HUES6 (cell line): ENCODE measurements at regions not wholly inside any gene's neighbourhood (a gene's known extent, or its start where the extent isn't known, plus 50 kb on each side); places are given as distances from the start of the nearest gene placed in this dataset.

ENCODE experiments used
- H3K27ac ChIP-seq: 2 replicates; pipeline ENCODE4 v1.7.0; 2013; ENCODE audit warnings: low read depth, mild to moderate bottlenecking, low read length, inconsistent platforms
- H3K27me3 ChIP-seq: 2 replicates; pipeline ENCODE4 v1.6.1; 2013; ENCODE audit warnings: low read length; ENCODE audit not compliant: control insufficient read depth, insufficient read depth
- H3K36me3 ChIP-seq: 2 replicates; pipeline ENCODE4 v1.6.1; 2013; ENCODE audit warnings: low read length; ENCODE audit not compliant: control insufficient read depth, insufficient read depth
- H3K4me1 ChIP-seq: 2 replicates; pipeline ENCODE4 v1.6.1; 2013; ENCODE audit warnings: low read length; ENCODE audit not compliant: control insufficient read depth, insufficient read depth
- H3K4me3 ChIP-seq: 2 replicates; pipeline ENCODE4 v1.5.1; 2013; ENCODE audit warnings: low read depth, low read length
- H3K9ac ChIP-seq: one replicate; pipeline ENCODE4 v1.6.1; 2013; ENCODE audit warnings: mild to moderate bottlenecking, low read length
- H3K9me3 ChIP-seq: 2 replicates; pipeline ENCODE4 v1.6.1; 2013; ENCODE audit warnings: low read depth, low read length; ENCODE audit not compliant: control insufficient read depth, insufficient read depth

GRCh38 chr10:9869606-9870176 is 1148.0 kb upstream of the CELF2 start:
- no peaks in the 10 kb centered on the region for H3K36me3 ChIP-seq
- H3K9ac ChIP-seq = no peak overlapping the region
- no peaks in the 10 kb centered on the region for H3K4me1 ChIP-seq
- H3K4me3 ChIP-seq = no peak overlapping the region
- no peak overlapping the region for H3K27ac ChIP-seq
- H3K27me3 ChIP-seq = no peaks in the 10 kb centered on the region
- no peaks in the 10 kb centered on the region for H3K9me3 ChIP-seq

GRCh38 chr10:9875353-9875752 is 1142.3 kb upstream of the CELF2 start:
- H3K9me3 ChIP-seq = no peaks in the 10 kb centered on the region
- H3K4me1 ChIP-seq = no peaks in the 10 kb centered on the region
- no peak overlapping the region for H3K27ac ChIP-seq
- H3K4me3 ChIP-seq = no peak overlapping the region
- H3K27me3 ChIP-seq = no peaks in the 10 kb centered on the region
- no peaks in the 10 kb centered on the region for H3K36me3 ChIP-seq
- no peak overlapping the region for H3K9ac ChIP-seq

GRCh38 chr10:9877978-9878377 is 1139.7 kb upstream of the CELF2 start:
- Histone ChIP-seq H3K4me1 (no peaks in the 10 kb centered on the region), H3K9me3 (peaks cover 9% of the 10 kb centered on the region; the same call in 1 of the 2 replicates), H3K9ac (no peak overlapping the region), H3K36me3 (no peaks in the 10 kb centered on the region), H3K27me3 (no peaks in the 10 kb centered on the region), H3K4me3 (no peak overlapping the region), H3K27ac (no peak overlapping the region)

- Histone ChIP-seq H3K4me3 (no peak overlapping the region), H3K9me3 (peaks cover 13% of the 10 kb centered on the region; the same call in 1 of the 2 replicates), H3K27me3 (no peaks in the 10 kb centered on the region), H3K27ac (no peak overlapping the region), H3K4me1 (no peaks in the 10 kb centered on the region), H3K36me3 (no peaks in the 10 kb centered on the region), H3K9ac (no peak overlapping the region)
Observed at GRCh38 chr10:9878383-9878782, 1139.3 kb upstream of the CELF2 start.

GRCh38 chr10:9885761-9886160 is 1131.9 kb upstream of the CELF2 start:
- Histone ChIP-seq H3K4me3 (no peak overlapping the region), H3K27me3 (no peaks in the 10 kb centered on the region), H3K27ac (no peak overlapping the region), H3K36me3 (no peaks in the 10 kb centered on the region), H3K4me1 (no peaks in the 10 kb centered on the region), H3K9me3 (peaks cover 17% of the 10 kb centered on the region; the same call in 1 of the 2 replicates), H3K9ac (no peak overlapping the region)

GRCh38 chr10:9886772-9887171 is 1130.9 kb upstream of the CELF2 start:
- H3K27me3 ChIP-seq = no peaks in the 10 kb centered on the region
- H3K9ac ChIP-seq = no peak overlapping the region
- no peaks in the 10 kb centered on the region for H3K4me1 ChIP-seq
- no peak overlapping the region for H3K27ac ChIP-seq
- no peaks in the 10 kb centered on the region for H3K36me3 ChIP-seq
- no peak overlapping the region for H3K4me3 ChIP-seq
- H3K9me3 ChIP-seq = peaks cover 14% of the 10 kb centered on the region; the same call in 1 of the 2 replicates

- Histone ChIP-seq H3K27ac (no peak overlapping the region), H3K9ac (no peak overlapping the region), H3K27me3 (no peaks in the 10 kb centered on the region), H3K9me3 (no peaks in the 10 kb centered on the region), H3K4me1 (no peaks in the 10 kb centered on the region), H3K4me3 (no peak overlapping the region), H3K36me3 (no peaks in the 10 kb centered on the region)
Observed at GRCh38 chr10:9895453-9895852, 1122.2 kb upstream of the CELF2 start.

GRCh38 chr10:9895981-9896380 is 1121.7 kb upstream of the CELF2 start:
- Histone ChIP-seq H3K4me1 (no peaks in the 10 kb centered on the region), H3K9me3 (no peaks in the 10 kb centered on the region), H3K36me3 (no peaks in the 10 kb centered on the region), H3K4me3 (no peak overlapping the region), H3K27me3 (no peaks in the 10 kb centered on the region), H3K9ac (no peak overlapping the region), H3K27ac (no peak overlapping the region)

- no peak overlapping the region for H3K4me3 ChIP-seq
- no peak overlapping the region for H3K27ac ChIP-seq
- no peaks in the 10 kb centered on the region for H3K9me3 ChIP-seq
- no peaks in the 10 kb centered on the region for H3K4me1 ChIP-seq
- H3K27me3 ChIP-seq = no peaks in the 10 kb centered on the region
- H3K36me3 ChIP-seq = no peaks in the 10 kb centered on the region
- H3K9ac ChIP-seq = no peak overlapping the region
Observed at GRCh38 chr10:9898633-9899395, 1118.9 kb upstream of the CELF2 start.

GRCh38 chr10:9900751-9901150 is 1116.9 kb upstream of the CELF2 start:
- Histone ChIP-seq H3K4me3 (no peak overlapping the region), H3K9ac (no peak overlapping the region), H3K36me3 (no peaks in the 10 kb centered on the region), H3K4me1 (no peaks in the 10 kb centered on the region), H3K27me3 (no peaks in the 10 kb centered on the region), H3K27ac (no peak overlapping the region), H3K9me3 (0 out of 2 replicates have a peak, but pooled peaks cover under 1% of the 10 kb centered on the region)

GRCh38 chr10:9901971-9902370 is 1115.7 kb upstream of the CELF2 start:
- Histone ChIP-seq H3K4me3 (no peak overlapping the region), H3K4me1 (no peaks in the 10 kb centered on the region), H3K9ac (no peak overlapping the region), H3K27me3 (no peaks in the 10 kb centered on the region), H3K9me3 (peaks cover 6% of the 10 kb centered on the region; the same call in 1 of the 2 replicates), H3K27ac (no peak overlapping the region), H3K36me3 (no peaks in the 10 kb centered on the region)
